Adipocyte (in vitro differentiated cells): ENCODE measurements at regions not wholly inside any gene's neighbourhood (a gene's known extent, or its start where the extent isn't known, plus 50 kb on each side); places are given as distances from the start of the nearest gene placed in this dataset.
"Not testable (repeated sequence)": the region's sequence is repeated elsewhere in the genome, so short reads cannot be mapped to it uniquely, and the experiment has no call there.

Source experiments
- DNase-seq: peaks from one replicate; pipeline ENCODE4 v3.0.0-alpha.2; 2015; ENCODE audit warnings: low read depth
- H3K27me3 ChIP-seq: replicated peaks from 2 replicates; pipeline ENCODE4 v1.7.0; 2013; ENCODE audit warnings: mild to moderate bottlenecking, low read length, moderate library complexity; ENCODE audit not compliant: control insufficient read depth, insufficient read depth
- H3K36me3 ChIP-seq: 2 replicates; pipeline ENCODE4 v1.7.0; 2013; ENCODE audit warnings: low read length, mild to moderate bottlenecking, moderate library complexity; ENCODE audit not compliant: control insufficient read depth, insufficient read depth, severe bottlenecking
- H3K4me1 ChIP-seq: 2 replicates; pipeline ENCODE4 v1.7.0; 2013; ENCODE audit warnings: mild to moderate bottlenecking, low read length, moderate library complexity; ENCODE audit not compliant: control insufficient read depth, insufficient read depth
- H3K4me3 ChIP-seq: 2 replicates; pipeline ENCODE4 v1.7.0; 2013; ENCODE audit warnings: mild to moderate bottlenecking, low read length, moderate library complexity
- H3K9ac ChIP-seq: 2 replicates; pipeline ENCODE4 v1.7.0; 2013; ENCODE audit warnings: mild to moderate bottlenecking, low read length, moderate library complexity
- H3K9me3 ChIP-seq: 2 replicates; pipeline ENCODE4 v1.7.0; 2013; ENCODE audit warnings: mild to moderate bottlenecking, low read length, moderate library complexity; ENCODE audit not compliant: control insufficient read depth

DNA sequence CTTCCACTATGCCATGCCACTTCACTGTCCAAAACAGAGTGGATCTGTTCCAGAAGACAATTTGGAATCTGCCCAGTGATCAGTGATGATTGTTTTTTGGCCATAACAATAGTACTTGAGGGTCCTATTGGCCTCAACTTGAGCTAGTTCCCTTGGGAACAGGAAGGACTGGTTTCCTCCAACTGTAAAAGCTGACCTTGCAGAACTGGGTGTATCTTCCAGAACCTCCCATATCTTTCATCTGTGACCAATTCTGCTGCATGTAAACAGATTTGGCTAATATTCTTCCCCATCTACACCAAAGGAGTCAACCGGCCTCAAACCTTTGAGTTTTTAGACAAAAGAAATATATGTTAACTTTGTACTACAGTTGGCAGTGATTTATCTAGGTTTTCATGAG is 165.1 kb upstream of the TRPC5 start:
- H3K4me3 ChIP-seq = no peak overlapping the region
- no peak for DNase-seq
- H3K36me3 ChIP-seq = no peaks in the 10 kb centered on the region
- H3K9me3 ChIP-seq = peaks cover 15% of the 10 kb centered on the region
- H3K27me3 ChIP-seq = peaks cover 7% of the 10 kb centered on the region
- H3K4me1 ChIP-seq = no peaks in the 10 kb centered on the region
- no peak overlapping the region for H3K9ac ChIP-seq

DNA sequence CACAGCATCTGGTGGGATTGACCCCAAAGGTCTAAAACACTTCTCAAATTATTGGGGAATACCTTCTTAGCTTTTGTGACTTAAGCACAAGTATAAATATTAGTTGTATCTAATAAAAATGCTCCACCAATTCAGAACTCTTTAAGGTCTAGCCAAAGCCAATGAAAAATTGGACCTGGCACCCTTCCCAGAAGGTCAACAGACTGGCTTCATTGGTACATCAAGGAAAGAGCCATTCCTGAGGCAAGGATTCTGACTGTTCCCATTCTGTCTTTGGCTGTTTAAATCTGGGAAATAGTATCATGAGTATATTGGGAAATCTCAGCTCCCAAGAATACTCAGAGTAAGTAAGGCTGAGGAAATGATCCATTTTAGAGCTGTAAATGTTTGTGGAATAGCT is 153.0 kb upstream of the TRPC5 start:
- peaks cover 5% of the 10 kb centered on the region for H3K9me3 ChIP-seq
- H3K4me3 ChIP-seq = no peak overlapping the region
- no peak for DNase-seq
- H3K27me3 ChIP-seq = peaks cover 24% of the 10 kb centered on the region
- no peak overlapping the region for H3K9ac ChIP-seq
- H3K4me1 ChIP-seq = no peaks in the 10 kb centered on the region
- H3K36me3 ChIP-seq = no peaks in the 10 kb centered on the region

DNA sequence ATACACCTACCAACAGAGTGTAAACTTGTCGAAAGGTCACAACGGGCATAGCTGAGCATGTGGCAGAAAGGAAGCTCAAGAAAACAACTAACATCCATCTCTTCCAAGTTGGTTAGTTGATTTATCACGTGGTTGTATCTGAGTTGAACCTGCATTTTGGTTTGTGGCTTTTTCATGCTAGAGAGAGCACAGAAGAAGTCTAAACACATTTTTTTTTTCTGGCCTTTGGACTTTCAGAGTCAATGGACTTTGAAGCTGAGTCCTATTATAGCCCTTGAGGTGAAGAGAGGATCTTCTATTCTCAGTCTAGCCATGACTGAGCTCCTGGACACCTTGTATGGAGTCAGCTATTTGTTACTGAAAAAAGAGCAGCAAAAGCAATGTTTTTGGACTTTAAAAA is 150.6 kb upstream of the TRPC5 start:
- DNase-seq = no peak
- H3K4me1 ChIP-seq = no peaks in the 10 kb centered on the region
- H3K9ac ChIP-seq = no peak overlapping the region
- peaks cover 17% of the 10 kb centered on the region for H3K27me3 ChIP-seq
- no peaks in the 10 kb centered on the region for H3K36me3 ChIP-seq
- H3K9me3 ChIP-seq = no peaks in the 10 kb centered on the region
- H3K4me3 ChIP-seq = no peak overlapping the region

DNA sequence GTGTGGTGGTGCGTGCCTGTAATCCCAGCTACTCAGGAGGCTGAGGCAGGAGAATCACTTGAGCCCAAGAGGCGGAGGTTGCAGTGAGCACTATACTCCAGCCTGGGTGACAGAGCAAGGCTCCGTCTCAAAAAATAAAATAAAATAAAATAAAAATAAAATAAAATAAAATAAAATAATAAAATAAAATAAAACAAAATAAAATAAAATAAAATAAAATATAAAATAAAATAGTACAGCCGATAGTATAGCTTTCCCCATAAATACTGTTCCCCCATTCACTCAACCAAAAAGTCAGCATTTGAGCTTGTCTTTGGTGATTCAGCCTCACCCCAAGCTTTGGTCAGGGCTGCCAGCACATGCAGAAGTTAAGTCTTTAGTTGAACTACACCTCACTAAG is 144.2 kb upstream of the TRPC5 start:
- not testable (repeated sequence) for DNase-seq, H3K36me3 ChIP-seq, H3K9me3 ChIP-seq, H3K9ac ChIP-seq, H3K4me3 ChIP-seq, H3K4me1 ChIP-seq
- H3K27me3 ChIP-seq = peaks cover 16% of the 10 kb centered on the region

DNA sequence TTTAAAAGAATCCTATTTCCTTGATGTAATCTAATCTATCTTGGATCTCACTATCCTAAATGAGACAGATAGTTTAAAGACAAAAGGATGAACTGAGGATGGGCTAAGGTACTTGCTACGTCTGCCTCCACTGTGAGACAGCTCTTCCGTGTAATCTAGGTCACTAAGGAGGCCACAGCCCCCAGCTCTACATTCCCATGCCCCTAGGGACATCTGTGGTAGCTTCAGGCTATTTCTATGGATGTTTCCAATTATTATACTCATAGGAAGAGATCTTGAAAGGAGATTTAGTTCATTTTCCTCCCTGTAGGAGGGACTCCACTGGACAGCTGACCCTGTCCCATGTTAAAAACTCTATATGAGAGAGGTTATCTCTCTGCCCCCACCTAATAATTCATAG is 140.8 kb upstream of the TRPC5 start:
- H3K9ac ChIP-seq = no peak overlapping the region
- no peak overlapping the region for H3K4me3 ChIP-seq
- H3K9me3 ChIP-seq = no peaks in the 10 kb centered on the region
- no peak for DNase-seq
- no peaks in the 10 kb centered on the region for H3K4me1 ChIP-seq
- H3K27me3 ChIP-seq = peaks cover 28% of the 10 kb centered on the region
- no peaks in the 10 kb centered on the region for H3K36me3 ChIP-seq

DNA sequence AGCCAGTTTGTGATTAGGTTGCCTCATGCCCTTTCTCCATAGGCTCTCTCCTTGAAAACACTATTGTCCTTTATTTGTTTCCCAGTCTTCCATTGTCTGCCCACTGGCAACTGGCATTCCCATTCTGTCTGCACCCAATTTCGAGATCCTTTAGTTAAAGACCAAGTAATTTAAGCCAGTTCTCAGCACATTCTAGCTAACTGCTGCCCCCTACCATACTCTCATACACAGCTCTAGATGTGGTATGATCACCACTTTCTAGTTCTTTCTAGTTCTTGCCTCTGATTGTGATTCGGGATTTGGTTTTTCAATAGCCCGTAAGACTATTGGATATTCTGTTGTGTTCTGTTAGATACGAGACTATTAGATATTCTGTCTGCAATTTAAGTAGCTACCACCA is 135.8 kb upstream of the TRPC5 start:
- no peak overlapping the region for H3K4me3 ChIP-seq
- H3K9ac ChIP-seq = no peak overlapping the region
- peaks cover 3% of the 10 kb centered on the region for H3K9me3 ChIP-seq
- peaks cover 30% of the 10 kb centered on the region for H3K27me3 ChIP-seq
- H3K4me1 ChIP-seq = no peaks in the 10 kb centered on the region
- no peaks in the 10 kb centered on the region for H3K36me3 ChIP-seq
- DNase-seq = no peak

DNA sequence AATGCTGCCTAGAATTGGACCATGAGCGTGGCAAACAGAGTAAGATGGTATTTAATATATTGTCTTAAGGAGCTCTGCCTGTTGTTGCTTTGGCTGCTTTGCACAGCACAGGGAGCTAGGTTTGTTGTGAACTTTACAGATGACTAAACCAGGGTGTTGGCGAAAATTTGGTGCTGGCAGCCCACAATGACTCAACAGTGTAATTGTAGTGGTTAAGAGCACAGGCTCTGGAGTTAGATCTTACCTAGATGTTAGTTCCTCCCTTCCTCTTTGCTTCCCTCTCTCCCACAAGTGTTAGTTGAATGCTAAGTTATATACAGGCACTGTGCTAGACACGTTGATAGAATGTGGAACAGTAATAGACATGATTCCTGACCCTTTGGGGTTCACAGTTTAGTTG is 128.9 kb upstream of the TRPC5 start:
- Histone ChIP-seq H3K36me3 (no peaks in the 10 kb centered on the region), H3K4me3 (no peak overlapping the region), H3K9me3 (no peaks in the 10 kb centered on the region), H3K4me1 (no peaks in the 10 kb centered on the region), H3K27me3 (peaks cover 22% of the 10 kb centered on the region), H3K9ac (no peak overlapping the region)
- DNase-seq = peak; percentile 8

DNA sequence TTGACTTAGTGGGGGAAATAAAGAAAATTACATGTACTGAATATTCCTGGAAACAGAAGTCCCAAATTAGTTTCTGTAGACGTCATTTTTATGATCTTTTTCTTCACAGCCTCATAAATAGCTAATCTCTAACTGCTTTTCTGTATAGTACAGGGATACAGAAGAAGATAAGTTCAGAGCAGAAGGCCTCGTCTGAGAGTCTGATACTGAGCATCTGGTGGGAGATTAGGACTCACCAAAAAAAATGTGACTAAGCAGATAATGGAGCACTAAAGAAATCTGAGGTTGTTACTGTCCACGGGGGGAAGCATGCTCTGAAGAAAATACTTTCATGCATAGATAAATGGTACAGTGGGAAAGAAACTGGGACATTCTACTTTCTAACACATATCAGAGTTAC is 115.3 kb upstream of the TRPC5 start:
- no peak for DNase-seq
- Histone ChIP-seq H3K36me3 (no peaks in the 10 kb centered on the region), H3K4me1 (no peaks in the 10 kb centered on the region), H3K4me3 (no peak overlapping the region), H3K9ac (no peak overlapping the region), H3K27me3 (peaks cover 19% of the 10 kb centered on the region), H3K9me3 (no peaks in the 10 kb centered on the region)

DNA sequence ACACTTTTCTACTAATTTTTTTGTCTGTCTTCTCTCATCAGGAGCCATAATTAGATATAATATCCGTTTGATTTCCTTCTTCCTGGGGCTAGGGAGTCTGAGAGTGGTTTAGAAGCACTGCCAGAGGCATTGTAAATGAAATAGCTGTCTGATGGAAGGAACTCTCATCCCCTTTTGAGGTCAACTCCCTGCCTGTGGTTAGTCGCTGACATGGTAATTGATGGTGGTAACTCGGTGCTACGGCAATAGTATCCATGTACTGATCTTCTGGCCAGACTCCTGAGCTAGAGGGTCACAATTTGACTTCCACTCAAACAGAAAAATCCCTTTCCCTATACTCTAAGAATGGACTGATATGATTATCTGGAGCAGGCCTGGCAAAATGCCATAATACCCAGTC is 108.1 kb upstream of the TRPC5 start:
- Histone ChIP-seq H3K27me3 (peaks cover 21% of the 10 kb centered on the region), H3K36me3 (no peaks in the 10 kb centered on the region), H3K4me1 (no peaks in the 10 kb centered on the region), H3K9ac (no peak overlapping the region), H3K9me3 (no peaks in the 10 kb centered on the region), H3K4me3 (no peak overlapping the region)
- DNase-seq = no peak

DNA sequence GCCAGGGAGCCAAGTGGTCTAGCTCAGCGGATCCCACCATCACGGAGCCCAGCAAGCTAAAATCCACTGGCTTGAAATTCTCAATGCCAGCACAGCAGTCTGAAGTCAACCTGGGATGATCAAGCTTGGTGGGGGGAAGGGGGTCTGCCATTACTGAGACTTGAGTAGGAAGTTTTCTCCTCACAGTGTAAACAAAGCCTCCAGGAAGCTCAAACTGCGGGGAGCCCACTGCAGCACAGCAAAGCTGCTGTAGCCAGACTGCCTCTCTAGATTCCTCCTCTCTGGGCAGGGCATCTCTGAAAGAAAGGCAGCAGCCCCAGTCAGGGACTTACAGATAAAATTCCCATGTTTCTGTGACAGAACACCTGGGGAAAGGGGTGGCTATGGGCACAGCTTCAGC is 98.8 kb upstream of the TRPC5 start:
- not testable (repeated sequence) for H3K9ac ChIP-seq, DNase-seq, H3K9me3 ChIP-seq, H3K36me3 ChIP-seq, H3K4me1 ChIP-seq, H3K4me3 ChIP-seq
- peaks cover 11% of the 10 kb centered on the region for H3K27me3 ChIP-seq

DNA sequence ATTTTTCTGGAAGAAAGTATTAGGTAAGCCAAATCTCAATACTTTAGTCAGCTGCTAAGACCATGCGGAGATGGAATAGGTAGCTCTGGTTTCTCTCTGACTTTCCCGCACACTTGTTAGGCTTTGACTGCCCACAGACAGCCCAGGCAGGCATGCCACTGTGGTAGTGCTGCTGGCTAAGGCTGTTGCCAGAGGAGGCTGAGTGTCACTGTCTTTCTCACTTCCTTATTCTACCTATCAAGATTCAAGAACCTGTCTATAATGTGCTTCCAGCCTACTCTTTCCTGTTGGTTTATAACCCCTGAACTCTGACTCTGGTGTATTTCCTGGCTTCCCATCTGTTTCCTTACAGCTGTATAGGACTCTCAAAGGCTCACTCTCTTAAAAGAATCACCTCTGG is 81.8 kb upstream of the TRPC5 start:
- DNase-seq = no peak
- Histone ChIP-seq H3K36me3 (no peaks in the 10 kb centered on the region), H3K9me3 (no peaks in the 10 kb centered on the region), H3K4me3 (no peak overlapping the region), H3K9ac (no peak overlapping the region), H3K27me3 (peaks cover 55% of the 10 kb centered on the region), H3K4me1 (no peaks in the 10 kb centered on the region)

DNA sequence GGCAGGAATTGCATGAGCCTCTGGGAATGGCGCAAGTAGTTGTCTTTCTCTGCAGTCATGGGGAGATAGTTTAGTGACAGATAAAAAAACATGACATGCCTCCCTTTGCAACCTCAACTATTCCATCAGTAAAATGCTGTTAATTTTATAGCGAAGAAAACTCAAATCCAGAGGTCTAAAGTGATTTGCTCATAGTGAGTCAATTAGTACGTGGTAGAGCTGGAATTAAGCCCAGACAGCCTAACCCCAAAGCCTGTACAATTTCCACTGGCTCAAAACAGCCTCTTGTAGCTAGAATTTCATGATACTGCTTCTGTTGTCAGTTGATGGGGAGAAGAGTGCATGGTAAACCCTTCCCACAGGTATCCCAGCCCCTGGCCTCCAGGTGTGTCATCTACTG is 81.3 kb upstream of the TRPC5 start:
- H3K27me3 ChIP-seq = peaks cover 56% of the 10 kb centered on the region
- no peak overlapping the region for H3K4me3 ChIP-seq
- H3K9ac ChIP-seq = no peak overlapping the region
- peak; percentile 30 for DNase-seq
- H3K4me1 ChIP-seq = no peaks in the 10 kb centered on the region
- no peaks in the 10 kb centered on the region for H3K36me3 ChIP-seq
- H3K9me3 ChIP-seq = no peaks in the 10 kb centered on the region
